NCI-H2227 (cell line): ENCODE measurements at regions not wholly inside any gene's neighbourhood (a gene's known extent, or its start where the extent isn't known, plus 50 kb on each side); places are given as distances from the start of the nearest gene placed in this dataset.
"Not testable (repeated sequence)": the region's sequence is repeated elsewhere in the genome, so short reads cannot be mapped to it uniquely, and the experiment has no call there.

Experiments
- DNase-seq: peaks from one replicate; lab custom pipeline; 2025; ENCODE audit not compliant: unreplicated experiment; lab: John Stamatoyannopoulos, UW

DNA sequence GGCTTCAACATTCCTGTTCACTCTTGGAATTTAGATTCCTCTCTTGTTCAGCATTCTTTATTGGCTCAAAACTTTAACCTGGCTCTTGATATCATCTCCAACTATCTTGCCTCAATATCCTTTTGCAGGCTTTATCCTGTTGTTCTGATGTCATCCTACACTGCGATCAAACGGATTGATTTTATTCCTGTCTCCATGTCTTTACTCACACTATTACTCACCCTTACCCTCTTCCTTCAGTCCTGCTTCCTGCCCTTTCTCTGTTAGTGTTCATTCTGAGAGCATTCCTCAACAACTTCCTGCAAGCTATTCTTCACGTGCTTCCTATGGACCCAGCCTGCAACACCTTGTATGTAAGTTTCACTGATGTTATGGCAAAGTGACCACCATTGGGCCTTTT lies 264.7 kb downstream of the RNF152 start:
- DNase-seq, result no peak

DNA sequence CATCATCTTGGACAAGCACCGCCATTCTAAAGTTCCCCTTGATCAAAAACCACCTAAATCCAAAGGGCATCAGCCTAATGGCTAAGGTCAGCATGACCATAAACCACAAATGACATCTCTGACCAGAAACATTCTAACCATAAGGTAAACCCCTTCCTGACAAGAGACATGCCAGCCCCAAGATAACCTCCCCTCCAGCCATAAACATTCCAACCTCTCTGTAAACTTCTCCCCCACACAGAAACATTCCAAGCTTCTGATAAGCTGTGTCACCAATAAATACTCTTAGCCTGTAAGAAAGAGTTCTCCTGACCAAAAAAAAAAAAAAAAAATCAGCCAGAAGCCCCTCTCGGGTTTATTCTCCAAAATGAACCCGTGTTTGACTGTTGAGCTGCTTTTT lies 268.2 kb downstream of the RNF152 start:
- DNase-seq, result not testable (repeated sequence)

DNA sequence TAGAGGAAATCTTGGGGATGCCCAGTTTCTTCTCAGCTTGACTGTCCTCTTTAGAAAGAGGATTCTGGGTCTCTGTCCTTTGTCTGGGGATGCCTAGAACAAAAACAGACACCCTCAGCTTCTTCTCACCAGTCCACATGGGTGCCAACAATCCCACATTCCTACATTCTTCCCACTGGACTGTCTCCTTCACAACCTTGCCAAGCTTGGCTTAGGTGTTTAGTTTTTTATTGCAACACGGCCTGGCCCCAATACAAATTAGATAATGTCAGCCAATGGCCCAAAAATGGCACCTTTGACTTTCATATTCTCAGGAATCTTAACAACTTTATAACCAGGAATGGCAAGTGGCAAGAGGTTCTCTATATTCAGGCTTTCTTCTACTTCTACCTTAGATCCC lies 273.0 kb downstream of the RNF152 start:
- DNase-seq, result no peak

DNA sequence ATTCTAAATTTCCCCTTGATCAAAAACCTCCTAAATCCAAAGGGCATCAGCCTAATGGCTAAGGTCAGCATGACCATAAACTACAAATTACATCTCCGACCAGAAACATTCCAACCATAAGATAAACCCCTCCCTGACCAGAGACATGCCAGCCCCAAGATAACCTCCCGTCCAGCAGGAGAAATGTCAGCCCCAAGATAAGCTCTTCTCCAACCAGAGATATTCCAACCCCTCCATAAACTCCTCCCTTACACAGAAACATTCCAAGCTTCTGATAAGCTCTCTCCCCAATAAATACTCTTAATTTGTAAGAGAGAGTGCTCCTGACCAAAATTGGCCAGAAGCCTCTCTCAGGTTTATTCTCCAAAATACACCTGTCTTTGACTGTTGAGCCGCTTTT lies 274.0 kb downstream of the RNF152 start:
- no peak for DNase-seq

DNA sequence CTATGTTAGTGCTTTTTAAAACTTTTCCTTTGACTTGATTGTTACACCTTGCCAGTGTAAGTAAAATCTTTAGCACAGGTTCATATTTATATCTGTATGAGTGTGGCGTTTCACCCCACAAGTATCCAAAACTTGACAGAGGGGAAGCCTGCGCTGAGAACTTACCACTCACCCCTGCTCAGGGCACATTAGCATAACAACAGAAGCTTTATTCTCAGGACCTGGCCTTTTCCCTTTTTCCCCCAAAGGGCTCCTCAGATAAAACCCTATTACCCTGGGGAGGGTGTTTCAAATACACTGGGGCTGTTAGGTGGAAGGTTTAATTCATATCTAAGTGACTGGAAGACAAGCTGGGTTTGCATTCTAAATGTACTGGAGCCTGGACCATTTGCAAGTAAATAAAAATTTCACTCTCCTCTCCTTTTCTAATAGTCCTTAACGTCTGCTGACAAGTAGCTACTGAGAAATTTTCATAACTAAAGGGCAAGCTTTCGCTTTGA lies 276.6 kb downstream of the RNF152 start:
- DNase-seq, result no peak

DNA sequence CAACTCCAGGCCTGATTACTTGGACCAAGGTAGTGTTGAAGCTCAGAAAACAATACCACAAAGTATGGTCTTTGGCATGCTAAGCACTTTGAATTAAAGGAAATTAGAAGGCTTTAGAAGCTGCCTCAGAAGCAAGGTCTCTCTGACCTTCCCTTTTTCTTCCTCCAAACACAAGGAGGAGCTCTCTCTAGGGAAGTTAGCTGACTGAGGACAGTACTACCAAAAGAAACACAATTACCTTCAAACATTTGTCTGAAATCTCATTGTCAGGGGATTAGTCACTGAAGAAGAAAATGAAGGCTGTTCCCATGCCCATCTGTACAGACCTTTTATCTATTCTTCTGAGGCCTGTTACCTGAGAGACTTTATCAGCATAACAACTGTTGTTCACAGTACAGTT lies 279.3 kb downstream of the CDH20 start:
- no peak for DNase-seq

GRCh38 chr18:61609131-61609530 lies 275.9 kb downstream of the CDH20 start:
- no peak for DNase-seq

GRCh38 chr18:61608316-61608715 lies 275.1 kb downstream of the CDH20 start:
- DNase-seq, result no peak

DNA sequence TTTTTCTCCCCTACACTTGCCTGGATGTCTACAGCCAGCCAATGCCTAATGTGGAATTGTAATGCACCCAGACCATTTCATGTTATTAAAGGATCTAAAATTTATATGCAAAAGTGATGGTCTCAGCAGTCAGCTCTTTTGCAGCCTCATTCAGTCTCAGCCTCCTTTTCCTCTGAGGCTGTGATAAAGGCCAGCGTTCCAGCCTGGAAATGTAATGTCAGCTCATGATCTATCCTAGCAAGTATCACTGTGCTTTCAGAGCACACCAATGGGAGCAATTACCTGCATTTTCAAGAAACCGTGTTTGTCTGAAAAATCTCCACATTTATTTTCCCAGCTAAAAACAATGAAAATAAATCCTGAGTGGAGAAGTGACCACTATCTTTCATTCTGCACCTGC lies 274.6 kb downstream of the CDH20 start:
- no peak for DNase-seq

GRCh38 chr18:61606759-61607158 lies 273.5 kb downstream of the CDH20 start:
- peak; percentile 4 for DNase-seq

- DNase-seq, result no peak
Observed at GRCh38 chr18:61606068-61606660, 272.9 kb downstream of the CDH20 start.

- DNase-seq, result no peak
Observed at GRCh38 chr18:61605376-61606067, 272.3 kb downstream of the CDH20 start.
